ENCODE measurements at regions not wholly inside any gene's neighbourhood (a gene's known extent, or its start where the extent isn't known, plus 50 kb on each side); places are given as distances from the start of the nearest gene placed in this dataset.

GRCh38 chr14:34195964-34196363 is 245.1 kb upstream of the EGLN3 start:
- no peaks in the 10 kb centered on the region for H3K27me3 Mint-ChIP-seq (ENCODE audit: low read depth)
- DNase-seq (ENCODE audit: low spot score) (no peak), ATAC-seq (no peak)
- H3K9me3 Mint-ChIP-seq, result peaks cover 5% of the 10 kb centered on the region; the same call in 1 of the 2 replicates
- H3K36me3 Mint-ChIP-seq, result no peaks in the 10 kb centered on the region
- POLR2A ChIA-PET, result no interaction called here
- no peak overlapping the region for H3K27ac Mint-ChIP-seq
- no peak overlapping the region for H3K4me3 Mint-ChIP-seq
- no peak for TF ChIP-seq ZNF138 (CRISPR knock-in tag; conservative IDR thresholded peaks at IDR 0.05)
- TF ChIP-seq EMX1 (CRISPR knock-in tag; IDR thresholded peaks at IDR 0.05), result no peak
- TF ChIP-seq NFATC4 (CRISPR knock-in tag; IDR thresholded peaks at IDR 0.05), result no peak
- TF ChIP-seq HMGXB4 (CRISPR knock-in tag; IDR thresholded peaks at IDR 0.05), result no peak
- no peak for TF ChIP-seq ZNF416 (CRISPR knock-in tag; IDR thresholded peaks at IDR 0.05)
- no peak for TF ChIP-seq FOXK1 (CRISPR knock-in tag; IDR thresholded peaks at IDR 0.05)
- no peak for TF ChIP-seq ZNF263 (CRISPR knock-in tag; IDR thresholded peaks at IDR 0.05; ENCODE audit: low read depth)
- no peak for TF ChIP-seq ZNF232 (CRISPR knock-in tag; IDR thresholded peaks at IDR 0.05)
- TF ChIP-seq, protein P1, sequence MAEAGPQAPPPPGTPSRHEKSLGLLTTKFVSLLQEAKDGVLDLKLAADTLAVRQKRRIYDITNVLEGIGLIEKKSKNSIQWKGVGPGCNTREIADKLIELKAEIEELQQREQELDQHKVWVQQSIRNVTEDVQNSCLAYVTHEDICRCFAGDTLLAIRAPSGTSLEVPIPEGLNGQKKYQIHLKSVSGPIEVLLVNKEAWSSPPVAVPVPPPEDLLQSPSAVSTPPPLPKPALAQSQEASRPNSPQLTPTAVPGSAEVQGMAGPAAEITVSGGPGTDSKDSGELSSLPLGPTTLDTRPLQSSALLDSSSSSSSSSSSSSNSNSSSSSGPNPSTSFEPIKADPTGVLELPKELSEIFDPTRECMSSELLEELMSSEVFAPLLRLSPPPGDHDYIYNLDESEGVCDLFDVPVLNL (CRISPR knock-in tag; IDR thresholded peaks at IDR 0.05; ENCODE audit: borderline replicate concordance, low read depth), result no peak
- TF ChIP-seq TCF7 (CRISPR knock-in tag; IDR thresholded peaks at IDR 0.05; ENCODE audit: low read depth), result no peak
- TF ChIP-seq ZNF423 (CRISPR knock-in tag; IDR thresholded peaks at IDR 0.05), result no peak
- no peak for TF ChIP-seq AFF4 (CRISPR knock-in tag; IDR thresholded peaks at IDR 0.05; ENCODE audit: borderline replicate concordance)
- no peak for TF ChIP-seq NFYB (CRISPR knock-in tag; conservative IDR thresholded peaks at IDR 0.05; ENCODE audit: low read depth)
- no peaks in the 10 kb centered on the region for H3K4me1 Mint-ChIP-seq
- CTCF ChIA-PET, result no interaction called here

DNA sequence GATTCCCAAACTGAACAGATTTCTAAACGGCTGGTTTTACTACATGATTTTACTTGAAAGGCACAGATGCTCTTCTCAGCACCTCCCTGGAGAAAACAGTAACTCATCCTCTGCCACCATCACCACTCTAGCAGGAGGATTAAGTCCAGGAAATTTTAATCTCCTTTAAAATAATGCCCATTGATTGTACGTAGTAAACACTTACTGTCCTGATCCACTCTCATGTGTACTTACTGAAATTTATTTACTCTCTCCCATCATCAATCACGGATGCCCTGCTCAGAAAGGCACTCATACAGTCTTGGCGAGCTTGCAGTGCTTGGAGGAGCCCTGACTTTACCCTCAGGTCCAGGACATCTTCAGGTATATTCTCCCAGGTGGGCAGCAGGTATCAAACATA is 239.8 kb upstream of the EGLN3 start:
- H3K4me3 Mint-ChIP-seq, result no peak overlapping the region
- ATAC-seq, result no peak
- H3K9me3 Mint-ChIP-seq, result peaks cover 5% of the 10 kb centered on the region; the same call in 1 of the 2 replicates
- H3K36me3 Mint-ChIP-seq, result no peaks in the 10 kb centered on the region
- CTCF ChIA-PET, result no interaction called here
- POLR2A ChIA-PET, result no interaction called here
- no peak for DNase-seq (ENCODE audit: low spot score)
- H3K27me3 Mint-ChIP-seq (ENCODE audit: low read depth), result no peaks in the 10 kb centered on the region
- no peak overlapping the region for H3K27ac Mint-ChIP-seq
- H3K4me1 Mint-ChIP-seq, result no peaks in the 10 kb centered on the region
- TF ChIP-seq, protein P2, sequence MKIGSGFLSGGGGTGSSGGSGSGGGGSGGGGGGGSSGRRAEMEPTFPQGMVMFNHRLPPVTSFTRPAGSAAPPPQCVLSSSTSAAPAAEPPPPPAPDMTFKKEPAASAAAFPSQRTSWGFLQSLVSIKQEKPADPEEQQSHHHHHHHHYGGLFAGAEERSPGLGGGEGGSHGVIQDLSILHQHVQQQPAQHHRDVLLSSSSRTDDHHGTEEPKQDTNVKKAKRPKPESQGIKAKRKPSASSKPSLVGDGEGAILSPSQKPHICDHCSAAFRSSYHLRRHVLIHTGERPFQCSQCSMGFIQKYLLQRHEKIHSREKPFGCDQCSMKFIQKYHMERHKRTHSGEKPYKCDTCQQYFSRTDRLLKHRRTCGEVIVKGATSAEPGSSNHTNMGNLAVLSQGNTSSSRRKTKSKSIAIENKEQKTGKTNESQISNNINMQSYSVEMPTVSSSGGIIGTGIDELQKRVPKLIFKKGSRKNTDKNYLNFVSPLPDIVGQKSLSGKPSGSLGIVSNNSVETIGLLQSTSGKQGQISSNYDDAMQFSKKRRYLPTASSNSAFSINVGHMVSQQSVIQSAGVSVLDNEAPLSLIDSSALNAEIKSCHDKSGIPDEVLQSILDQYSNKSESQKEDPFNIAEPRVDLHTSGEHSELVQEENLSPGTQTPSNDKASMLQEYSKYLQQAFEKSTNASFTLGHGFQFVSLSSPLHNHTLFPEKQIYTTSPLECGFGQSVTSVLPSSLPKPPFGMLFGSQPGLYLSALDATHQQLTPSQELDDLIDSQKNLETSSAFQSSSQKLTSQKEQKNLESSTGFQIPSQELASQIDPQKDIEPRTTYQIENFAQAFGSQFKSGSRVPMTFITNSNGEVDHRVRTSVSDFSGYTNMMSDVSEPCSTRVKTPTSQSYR (CRISPR knock-in tag; IDR thresholded peaks at IDR 0.05), result no peak
- no peak for TF ChIP-seq MYBL2 (CRISPR knock-in tag; IDR thresholded peaks at IDR 0.05)
- TF ChIP-seq ZNF416 (CRISPR knock-in tag; IDR thresholded peaks at IDR 0.05), result no peak
- no peak for TF ChIP-seq SP1 (CRISPR knock-in tag; conservative IDR thresholded peaks at IDR 0.05)
- TF ChIP-seq, protein P3, sequence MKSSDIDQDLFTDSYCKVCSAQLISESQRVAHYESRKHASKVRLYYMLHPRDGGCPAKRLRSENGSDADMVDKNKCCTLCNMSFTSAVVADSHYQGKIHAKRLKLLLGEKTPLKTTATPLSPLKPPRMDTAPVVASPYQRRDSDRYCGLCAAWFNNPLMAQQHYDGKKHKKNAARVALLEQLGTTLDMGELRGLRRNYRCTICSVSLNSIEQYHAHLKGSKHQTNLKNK (CRISPR knock-in tag; IDR thresholded peaks at IDR 0.05), result no peak
- TF ChIP-seq, protein P4, sequence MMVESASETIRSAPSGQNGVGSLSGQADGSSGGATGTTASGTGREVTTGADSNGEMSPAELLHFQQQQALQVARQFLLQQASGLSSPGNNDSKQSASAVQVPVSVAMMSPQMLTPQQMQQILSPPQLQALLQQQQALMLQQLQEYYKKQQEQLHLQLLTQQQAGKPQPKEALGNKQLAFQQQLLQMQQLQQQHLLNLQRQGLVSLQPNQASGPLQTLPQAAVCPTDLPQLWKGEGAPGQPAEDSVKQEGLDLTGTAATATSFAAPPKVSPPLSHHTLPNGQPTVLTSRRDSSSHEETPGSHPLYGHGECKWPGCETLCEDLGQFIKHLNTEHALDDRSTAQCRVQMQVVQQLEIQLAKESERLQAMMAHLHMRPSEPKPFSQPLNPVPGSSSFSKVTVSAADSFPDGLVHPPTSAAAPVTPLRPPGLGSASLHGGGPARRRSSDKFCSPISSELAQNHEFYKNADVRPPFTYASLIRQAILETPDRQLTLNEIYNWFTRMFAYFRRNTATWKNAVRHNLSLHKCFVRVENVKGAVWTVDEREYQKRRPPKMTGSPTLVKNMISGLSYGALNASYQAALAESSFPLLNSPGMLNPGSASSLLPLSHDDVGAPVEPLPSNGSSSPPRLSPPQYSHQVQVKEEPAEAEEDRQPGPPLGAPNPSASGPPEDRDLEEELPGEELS (CRISPR knock-in tag; IDR thresholded peaks at IDR 0.05), result no peak
- no peak for TF ChIP-seq FOXJ3 (CRISPR knock-in tag; IDR thresholded peaks at IDR 0.05; ENCODE audit: borderline replicate concordance)
- no peak for TF ChIP-seq OVOL2 (CRISPR knock-in tag; IDR thresholded peaks at IDR 0.05; ENCODE audit: borderline replicate concordance)
- TF ChIP-seq ZNF121 (CRISPR knock-in tag; IDR thresholded peaks at IDR 0.05), result no peak
- TF ChIP-seq, protein P5, sequence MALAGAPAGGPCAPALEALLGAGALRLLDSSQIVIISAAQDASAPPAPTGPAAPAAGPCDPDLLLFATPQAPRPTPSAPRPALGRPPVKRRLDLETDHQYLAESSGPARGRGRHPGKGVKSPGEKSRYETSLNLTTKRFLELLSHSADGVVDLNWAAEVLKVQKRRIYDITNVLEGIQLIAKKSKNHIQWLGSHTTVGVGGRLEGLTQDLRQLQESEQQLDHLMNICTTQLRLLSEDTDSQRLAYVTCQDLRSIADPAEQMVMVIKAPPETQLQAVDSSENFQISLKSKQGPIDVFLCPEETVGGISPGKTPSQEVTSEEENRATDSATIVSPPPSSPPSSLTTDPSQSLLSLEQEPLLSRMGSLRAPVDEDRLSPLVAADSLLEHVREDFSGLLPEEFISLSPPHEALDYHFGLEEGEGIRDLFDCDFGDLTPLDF (CRISPR knock-in tag; IDR thresholded peaks at IDR 0.05), result no peak
- TF ChIP-seq, protein P6, sequence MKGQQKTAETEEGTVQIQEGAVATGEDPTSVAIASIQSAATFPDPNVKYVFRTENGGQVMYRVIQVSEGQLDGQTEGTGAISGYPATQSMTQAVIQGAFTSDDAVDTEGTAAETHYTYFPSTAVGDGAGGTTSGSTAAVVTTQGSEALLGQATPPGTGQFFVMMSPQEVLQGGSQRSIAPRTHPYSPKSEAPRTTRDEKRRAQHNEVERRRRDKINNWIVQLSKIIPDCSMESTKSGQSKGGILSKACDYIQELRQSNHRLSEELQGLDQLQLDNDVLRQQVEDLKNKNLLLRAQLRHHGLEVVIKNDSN (CRISPR knock-in tag; IDR thresholded peaks at IDR 0.05), result no peak
